HFF-Myc (cell line): ENCODE measurements at regions not wholly inside any gene's neighbourhood (a gene's known extent, or its start where the extent isn't known, plus 50 kb on each side); places are given as distances from the start of the nearest gene placed in this dataset.

Experiments used
- DNase-seq: peaks from one replicate; pipeline ENCODE4 v3.0.0-alpha.2; 2011; ENCODE audit warnings: low read depth; ENCODE audit errors: extremely low read depth
- H3K4me3 ChIP-seq: replicated peaks from 2 replicates; pipeline ENCODE4 v1.5.1; 2011; ENCODE audit warnings: low read depth, mild to moderate bottlenecking, control low read depth, low read length
- TF ChIP-seq, protein P1 (sequence below): IDR thresholded peaks from 2 replicates; pipeline ENCODE4 v1.5.1; 2012; ENCODE audit warnings: mild to moderate bottlenecking, low read depth, low read length, control low read depth; ENCODE audit errors: missing control alignments

DNA sequence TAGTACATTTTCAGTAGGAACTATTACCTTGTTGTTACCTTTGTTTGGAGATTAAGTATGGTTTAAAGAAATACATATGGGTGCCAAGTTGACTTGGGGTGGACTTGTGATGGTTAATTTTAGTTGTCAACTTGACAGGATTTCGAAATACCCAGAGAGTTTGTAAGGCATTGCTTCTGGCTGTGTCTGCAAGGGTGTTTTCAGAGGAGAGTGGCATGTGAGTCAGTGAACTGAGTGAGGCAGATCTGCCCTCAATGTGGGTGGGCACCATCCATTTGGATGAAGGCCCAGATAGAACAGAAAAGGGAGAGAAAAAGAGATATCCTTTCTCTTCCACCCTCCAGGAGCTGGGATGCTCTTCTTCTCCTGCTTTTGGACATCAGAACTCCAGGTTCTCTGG is 315.5 kb downstream of the GPATCH2 start:
- no peak overlapping the region for H3K4me3 ChIP-seq
- TF ChIP-seq, protein P1, sequence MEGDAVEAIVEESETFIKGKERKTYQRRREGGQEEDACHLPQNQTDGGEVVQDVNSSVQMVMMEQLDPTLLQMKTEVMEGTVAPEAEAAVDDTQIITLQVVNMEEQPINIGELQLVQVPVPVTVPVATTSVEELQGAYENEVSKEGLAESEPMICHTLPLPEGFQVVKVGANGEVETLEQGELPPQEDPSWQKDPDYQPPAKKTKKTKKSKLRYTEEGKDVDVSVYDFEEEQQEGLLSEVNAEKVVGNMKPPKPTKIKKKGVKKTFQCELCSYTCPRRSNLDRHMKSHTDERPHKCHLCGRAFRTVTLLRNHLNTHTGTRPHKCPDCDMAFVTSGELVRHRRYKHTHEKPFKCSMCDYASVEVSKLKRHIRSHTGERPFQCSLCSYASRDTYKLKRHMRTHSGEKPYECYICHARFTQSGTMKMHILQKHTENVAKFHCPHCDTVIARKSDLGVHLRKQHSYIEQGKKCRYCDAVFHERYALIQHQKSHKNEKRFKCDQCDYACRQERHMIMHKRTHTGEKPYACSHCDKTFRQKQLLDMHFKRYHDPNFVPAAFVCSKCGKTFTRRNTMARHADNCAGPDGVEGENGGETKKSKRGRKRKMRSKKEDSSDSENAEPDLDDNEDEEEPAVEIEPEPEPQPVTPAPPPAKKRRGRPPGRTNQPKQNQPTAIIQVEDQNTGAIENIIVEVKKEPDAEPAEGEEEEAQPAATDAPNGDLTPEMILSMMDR: no peak
- no peak for DNase-seq

DNA sequence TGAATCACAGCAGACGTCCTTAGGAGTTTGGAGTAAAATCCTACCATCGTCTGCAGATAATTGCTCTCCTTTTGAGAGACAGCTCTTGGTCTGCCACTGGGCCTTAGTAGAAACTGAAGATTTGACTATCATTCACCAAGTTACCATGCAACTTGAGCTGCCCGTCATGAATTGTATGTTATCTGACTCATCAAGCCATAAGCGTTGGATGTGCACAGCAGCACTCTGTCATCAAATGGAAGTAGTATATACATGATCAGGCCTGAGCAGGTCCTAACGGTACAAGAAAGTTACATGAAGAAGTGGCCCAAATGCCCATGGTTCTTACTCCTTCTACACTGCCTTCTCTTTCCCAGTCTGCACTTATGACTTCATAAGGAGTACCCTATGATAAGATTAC is 317.8 kb downstream of the GPATCH2 start:
- TF ChIP-seq, protein P1: no peak
- no peak overlapping the region for H3K4me3 ChIP-seq
- DNase-seq: no peak

DNA sequence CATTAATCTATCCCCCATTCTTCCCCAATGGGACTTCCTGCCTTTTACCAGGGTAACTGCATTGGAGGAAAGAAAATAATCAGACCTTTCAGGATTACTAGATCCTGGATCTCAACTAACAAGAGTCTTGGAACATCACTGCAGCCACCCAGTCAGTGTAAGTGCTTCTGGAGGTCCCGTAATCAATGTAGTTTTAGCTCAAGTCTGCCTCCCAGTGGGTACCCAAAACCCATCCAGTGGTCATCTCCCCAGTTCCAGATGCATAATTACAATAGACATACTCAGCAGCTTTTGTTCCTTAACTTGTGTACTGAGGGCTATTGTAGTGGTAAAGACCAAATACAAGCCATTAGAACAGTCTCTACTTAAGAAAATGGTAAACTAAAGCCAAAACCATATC is 319.1 kb downstream of the GPATCH2 start:
- H3K4me3 ChIP-seq: no peak overlapping the region
- DNase-seq: no peak
- TF ChIP-seq, protein P1: peak; percentile 3

DNA sequence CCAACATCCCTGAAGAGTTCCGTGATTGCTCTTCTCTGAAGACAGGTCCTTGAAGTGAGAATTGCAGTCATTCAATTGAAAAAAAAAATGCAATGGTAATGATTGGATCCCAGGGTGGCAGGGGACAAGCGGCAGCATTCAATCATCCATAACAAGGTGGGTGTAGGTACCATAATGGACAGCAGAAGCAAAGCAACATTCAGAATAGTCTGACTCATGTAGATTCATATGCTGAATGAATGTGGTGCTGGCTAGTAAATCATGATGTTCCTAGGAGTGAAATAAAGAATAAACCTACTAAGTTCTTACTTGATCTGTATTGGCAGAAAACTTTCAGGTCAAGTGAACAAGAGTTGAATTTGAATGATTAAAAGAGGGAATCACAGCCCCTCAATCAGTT is 319.6 kb downstream of the GPATCH2 start:
- TF ChIP-seq, protein P1: no peak
- DNase-seq: no peak
- H3K4me3 ChIP-seq: no peak overlapping the region

DNA sequence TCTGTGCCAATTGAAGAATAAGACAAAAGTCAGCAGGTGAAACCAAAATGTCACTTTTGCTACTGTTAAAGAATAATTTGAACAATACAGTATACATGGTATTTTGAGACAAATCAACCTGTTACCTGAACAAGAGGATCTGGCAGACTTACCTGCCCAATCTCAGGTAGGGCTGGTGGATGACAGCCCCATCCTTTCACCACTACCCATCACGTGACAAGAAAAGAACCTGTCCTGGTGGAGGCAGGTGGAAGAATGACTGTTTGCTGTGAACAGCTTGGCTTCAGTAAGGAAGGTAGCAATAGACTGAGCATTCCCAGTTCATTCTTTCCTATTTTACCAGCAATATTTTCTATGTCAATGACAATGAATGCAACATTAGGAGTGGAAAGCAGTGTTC is 349.6 kb downstream of the GPATCH2 start:
- H3K4me3 ChIP-seq: no peak overlapping the region
- DNase-seq: no peak
- TF ChIP-seq, protein P1: no peak

DNA sequence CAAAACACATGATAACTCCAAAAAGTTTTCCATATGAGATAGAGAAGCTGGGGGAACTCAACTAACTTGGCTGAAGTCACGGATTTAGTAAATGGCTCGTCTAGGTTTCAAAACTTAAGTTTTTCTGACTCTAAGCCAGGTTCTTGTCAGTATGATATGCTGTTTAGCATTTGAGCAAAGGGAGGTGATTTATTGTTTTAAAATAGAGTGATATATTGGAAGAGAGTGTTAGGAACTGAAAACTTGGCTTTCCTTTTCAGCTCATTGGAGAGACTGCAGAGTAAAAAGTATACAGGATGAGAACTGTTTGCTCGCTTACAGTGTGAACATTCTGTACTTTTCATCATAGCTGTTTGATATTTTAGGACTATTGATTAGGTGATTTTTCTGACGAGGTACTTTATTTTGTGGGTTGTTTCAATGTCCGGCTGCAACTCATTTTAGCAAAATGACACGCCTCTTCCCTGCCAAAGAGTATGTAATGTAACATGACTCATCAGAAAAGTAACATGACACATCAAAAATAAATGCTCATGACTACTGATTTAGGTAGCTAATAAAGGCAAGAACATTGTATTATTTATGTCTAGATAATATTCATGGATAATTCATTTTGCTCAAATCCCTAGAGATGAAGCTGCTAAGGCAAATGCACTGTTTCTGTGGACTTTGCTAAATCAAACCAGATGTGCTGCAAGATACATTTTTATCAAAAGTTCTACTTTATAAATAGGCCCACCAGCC is 355.1 kb downstream of the GPATCH2 start:
- TF ChIP-seq, protein P1: no peak
- peak; percentile 15 for DNase-seq
- no peak overlapping the region for H3K4me3 ChIP-seq
